Astrocyte (in vitro differentiated cells and primary cell): ENCODE measurements at regions not wholly inside any gene's neighbourhood (a gene's known extent, or its start where the extent isn't known, plus 50 kb on each side); places are given as distances from the start of the nearest gene placed in this dataset.

Experiments used
- CTCF ChIP-seq: IDR thresholded peaks from 2 replicates; pipeline ENCODE4 v1.5.1; 2011; ENCODE audit warnings: low read depth, mild to moderate bottlenecking, inconsistent platforms, low read length, moderate library complexity; ENCODE audit not compliant: insufficient read depth
- EZH2 ChIP-seq: IDR thresholded peaks from 2 replicates; pipeline ENCODE4 v1.6.1; 2012; ENCODE audit warnings: mild to moderate bottlenecking, low read length, inconsistent platforms; ENCODE audit not compliant: insufficient read depth

GRCh38 chr1:240029418-240029817 lies 62.3 kb upstream of the FMN2 start:
- TF ChIP-seq EZH2 (no peak), CTCF (no peak)
